ENCODE measurements at regions not wholly inside any gene's neighbourhood (a gene's known extent, or its start where the extent isn't known, plus 50 kb on each side); places are given as distances from the start of the nearest gene placed in this dataset.

GRCh38 chr16:51708861-51709260 is 557.8 kb upstream of the SALL1 start:
- H3K4me1 Mint-ChIP-seq (ENCODE audit: low read depth) = no peaks in the 10 kb centered on the region
- H3K27me3 Mint-ChIP-seq (ENCODE audit: low read depth) = no peaks in the 10 kb centered on the region
- no peak overlapping the region for H3K4me3 Mint-ChIP-seq (ENCODE audit: unreplicated experiment)
- peaks cover 4% of the 10 kb centered on the region for H3K36me3 Mint-ChIP-seq (ENCODE audit: low read depth)
- no peak overlapping the region for H3K27ac Mint-ChIP-seq (ENCODE audit: unreplicated experiment)
- H3K9me3 Mint-ChIP-seq (ENCODE audit: low read depth) = peaks cover 27% of the 10 kb centered on the region
- TF ChIP-seq, protein P1, sequence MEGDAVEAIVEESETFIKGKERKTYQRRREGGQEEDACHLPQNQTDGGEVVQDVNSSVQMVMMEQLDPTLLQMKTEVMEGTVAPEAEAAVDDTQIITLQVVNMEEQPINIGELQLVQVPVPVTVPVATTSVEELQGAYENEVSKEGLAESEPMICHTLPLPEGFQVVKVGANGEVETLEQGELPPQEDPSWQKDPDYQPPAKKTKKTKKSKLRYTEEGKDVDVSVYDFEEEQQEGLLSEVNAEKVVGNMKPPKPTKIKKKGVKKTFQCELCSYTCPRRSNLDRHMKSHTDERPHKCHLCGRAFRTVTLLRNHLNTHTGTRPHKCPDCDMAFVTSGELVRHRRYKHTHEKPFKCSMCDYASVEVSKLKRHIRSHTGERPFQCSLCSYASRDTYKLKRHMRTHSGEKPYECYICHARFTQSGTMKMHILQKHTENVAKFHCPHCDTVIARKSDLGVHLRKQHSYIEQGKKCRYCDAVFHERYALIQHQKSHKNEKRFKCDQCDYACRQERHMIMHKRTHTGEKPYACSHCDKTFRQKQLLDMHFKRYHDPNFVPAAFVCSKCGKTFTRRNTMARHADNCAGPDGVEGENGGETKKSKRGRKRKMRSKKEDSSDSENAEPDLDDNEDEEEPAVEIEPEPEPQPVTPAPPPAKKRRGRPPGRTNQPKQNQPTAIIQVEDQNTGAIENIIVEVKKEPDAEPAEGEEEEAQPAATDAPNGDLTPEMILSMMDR (IDR thresholded peaks at IDR 0.05) = no peak
- no peak for DNase-seq (ENCODE audit: low spot score)

GRCh38 chr16:51707666-51708065 is 556.6 kb upstream of the SALL1 start:
- H3K4me1 Mint-ChIP-seq (ENCODE audit: low read depth) = no peaks in the 10 kb centered on the region
- H3K4me3 Mint-ChIP-seq (ENCODE audit: unreplicated experiment) = no peak overlapping the region
- H3K27me3 Mint-ChIP-seq (ENCODE audit: low read depth) = no peaks in the 10 kb centered on the region
- H3K27ac Mint-ChIP-seq (ENCODE audit: unreplicated experiment) = no peak overlapping the region
- no peak for DNase-seq (ENCODE audit: low spot score)
- TF ChIP-seq, protein P1 (IDR thresholded peaks at IDR 0.05) = no peak
- peaks cover 33% of the 10 kb centered on the region for H3K9me3 Mint-ChIP-seq (ENCODE audit: low read depth)
- H3K36me3 Mint-ChIP-seq (ENCODE audit: low read depth) = peaks cover 4% of the 10 kb centered on the region

DNA sequence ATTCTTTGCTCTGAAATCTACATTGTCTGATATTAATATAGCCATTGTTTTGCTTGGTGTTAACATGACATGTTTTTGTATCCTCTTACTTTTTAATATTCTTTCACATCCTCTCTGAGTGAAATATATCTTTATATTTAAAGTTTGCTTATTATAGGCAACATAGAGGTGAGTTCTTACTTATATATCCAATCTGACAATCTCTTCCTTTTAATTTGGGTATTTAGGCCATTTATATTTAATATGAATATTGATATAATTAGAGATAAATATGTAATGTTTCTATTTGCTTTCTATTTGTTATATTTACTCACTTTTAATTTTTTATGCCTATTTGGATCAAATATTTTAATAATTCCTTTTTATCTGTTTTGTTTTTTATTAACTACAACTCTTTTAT is 554.1 kb upstream of the SALL1 start:
- Mint-ChIP-seq H3K9me3 (ENCODE audit: low read depth) (peaks cover 33% of the 10 kb centered on the region), H3K4me3 (ENCODE audit: unreplicated experiment) (no peak overlapping the region), H3K36me3 (ENCODE audit: low read depth) (peaks cover 4% of the 10 kb centered on the region), H3K27me3 (ENCODE audit: low read depth) (no peaks in the 10 kb centered on the region), H3K4me1 (ENCODE audit: low read depth) (no peaks in the 10 kb centered on the region), H3K27ac (ENCODE audit: unreplicated experiment) (no peak overlapping the region)
- DNase-seq (ENCODE audit: low spot score) = no peak
- TF ChIP-seq, protein P1 (IDR thresholded peaks at IDR 0.05) = no peak

DNA sequence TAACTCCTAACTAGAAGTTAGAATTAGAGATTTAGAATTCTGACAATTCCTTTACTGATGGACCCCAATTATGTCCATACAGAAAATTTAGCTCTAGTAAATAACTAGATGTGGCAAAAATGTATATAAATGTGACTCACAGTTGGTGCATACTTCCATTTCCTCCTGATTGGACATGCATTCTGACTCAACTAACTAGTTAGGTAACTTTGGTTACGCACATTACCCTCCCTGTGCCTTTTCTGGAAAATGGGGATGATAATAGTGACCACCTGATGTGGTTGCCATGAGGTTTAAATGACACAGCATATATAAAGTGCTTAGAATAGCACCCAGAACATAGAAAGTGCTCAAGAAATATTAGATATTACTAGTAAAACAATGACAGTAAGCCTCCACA is 550.0 kb upstream of the SALL1 start:
- Mint-ChIP-seq H3K4me3 (ENCODE audit: unreplicated experiment) (no peak overlapping the region), H3K27me3 (ENCODE audit: low read depth) (peaks cover 2% of the 10 kb centered on the region), H3K9me3 (ENCODE audit: low read depth) (peaks cover 22% of the 10 kb centered on the region), H3K27ac (ENCODE audit: unreplicated experiment) (no peak overlapping the region), H3K36me3 (ENCODE audit: low read depth) (peaks cover 4% of the 10 kb centered on the region), H3K4me1 (ENCODE audit: low read depth) (no peaks in the 10 kb centered on the region)
- DNase-seq (ENCODE audit: low spot score) = no peak
- TF ChIP-seq, protein P1 (IDR thresholded peaks at IDR 0.05) = no peak

DNA sequence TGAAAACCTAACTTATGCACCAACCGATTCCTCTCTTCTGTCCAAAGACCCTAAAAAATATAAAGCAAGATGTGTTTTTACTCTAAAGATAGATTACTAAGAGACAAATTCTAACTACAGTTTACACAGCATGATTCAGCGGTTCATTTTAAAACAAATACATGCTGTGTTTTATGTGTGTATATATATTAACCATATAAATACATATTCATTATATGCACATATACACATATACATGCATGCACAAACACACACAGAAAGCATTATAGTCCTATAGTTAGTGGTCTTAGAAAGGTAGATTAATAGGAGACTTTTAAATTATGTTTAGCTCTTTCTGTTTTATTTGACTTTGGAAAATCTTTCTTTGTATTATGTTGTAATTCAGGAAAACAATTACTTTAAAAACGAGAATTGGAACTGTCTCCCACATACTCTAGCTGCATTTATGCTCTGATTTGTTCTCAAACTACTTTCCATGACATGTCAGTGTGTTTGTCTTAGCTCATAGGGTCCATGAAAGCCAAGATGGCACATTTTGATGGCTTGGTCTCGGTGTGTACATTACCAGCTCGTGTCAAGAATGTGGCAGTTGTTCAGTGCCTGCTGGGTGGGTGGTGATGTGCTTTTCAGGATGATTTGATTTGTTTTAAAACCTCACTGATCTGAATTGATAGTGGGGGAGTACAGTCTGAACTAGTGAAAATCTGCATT is 548.8 kb upstream of the SALL1 start:
- Mint-ChIP-seq H3K27me3 (ENCODE audit: low read depth) (peaks cover 2% of the 10 kb centered on the region), H3K9me3 (ENCODE audit: low read depth) (peaks cover 14% of the 10 kb centered on the region), H3K27ac (ENCODE audit: unreplicated experiment) (no peak overlapping the region), H3K4me3 (ENCODE audit: unreplicated experiment) (no peak overlapping the region), H3K36me3 (ENCODE audit: low read depth) (peaks cover 4% of the 10 kb centered on the region), H3K4me1 (ENCODE audit: low read depth) (no peaks in the 10 kb centered on the region)
- TF ChIP-seq, protein P1 (IDR thresholded peaks at IDR 0.05) = no peak
- no peak for DNase-seq (ENCODE audit: low spot score)

Measured in chondrocyte (in vitro differentiated cells).